Hepatocyte (in vitro differentiated cells): ENCODE measurements at regions not wholly inside any gene's neighbourhood (a gene's known extent, or its start where the extent isn't known, plus 50 kb on each side); places are given as distances from the start of the nearest gene placed in this dataset.

Experiments
- DNase-seq: peaks from one replicate; pipeline ENCODE4 v3.0.0-alpha.2; 2016; ENCODE audit warnings: low spot score
- H2AFZ ChIP-seq: fragments of 200-600 bp; sonication (generic); 2 replicates; pipeline ENCODE4 v1.6.0; 2016; ENCODE audit warnings: antibody characterized with exemption, mild to moderate bottlenecking
- H3K27ac ChIP-seq: fragments of 200-600 bp; sonication (generic); 2 replicates; pipeline ENCODE4 v1.5.1; 2016; ENCODE audit warnings: mild to moderate bottlenecking
- H3K27me3 ChIP-seq: fragments of 200-600 bp; sonication (generic); 2 replicates; pipeline ENCODE4 v1.6.1; 2016
- H3K36me3 ChIP-seq: fragments of 200-600 bp; sonication (generic); replicated peaks from 2 replicates; pipeline ENCODE4 v1.5.1; 2016; ENCODE audit warnings: low read depth; ENCODE audit not compliant: insufficient read depth
- H3K4me1 ChIP-seq: fragments of 200-600 bp; sonication (generic); 2 replicates; pipeline ENCODE4 v1.5.1; 2016; ENCODE audit warnings: mild to moderate bottlenecking, moderate library complexity; ENCODE audit not compliant: insufficient read depth
- H3K4me2 ChIP-seq: fragments of 200-600 bp; sonication (generic); 2 replicates; pipeline ENCODE4 v1.6.0; 2016
- H3K4me3 ChIP-seq: fragments of 200-600 bp; sonication (generic); 2 replicates; pipeline ENCODE4 v1.5.1; 2016; ENCODE audit warnings: mild to moderate bottlenecking
- H3K79me2 ChIP-seq: fragments of 200-600 bp; sonication (generic); 2 replicates; pipeline ENCODE4 v1.6.0; 2017; ENCODE audit warnings: mild to moderate bottlenecking
- H3K9me2 ChIP-seq: fragments of 200-600 bp; sonication (generic); replicated peaks from 2 replicates; pipeline ENCODE4 v1.6.0; 2017; ENCODE audit warnings: mild to moderate bottlenecking; ENCODE audit not compliant: insufficient read depth
- H3K9me3 ChIP-seq: fragments of 200-600 bp; sonication (generic); 2 replicates; pipeline ENCODE4 v1.5.1; 2016; ENCODE audit warnings: low read depth, mild to moderate bottlenecking
- H4K20me1 ChIP-seq: fragments of 200-600 bp; sonication (generic); 2 replicates; pipeline ENCODE4 v1.6.0; 2016; ENCODE audit warnings: mild to moderate bottlenecking; ENCODE audit not compliant: insufficient read depth, poor library complexity, severe bottlenecking
- CTCF ChIP-seq: fragments of 200-600 bp; sonication (generic); IDR thresholded peaks from 2 replicates; pipeline ENCODE4 v1.5.1; 2016; ENCODE audit warnings: antibody characterized with exemption, mild to moderate bottlenecking; ENCODE audit not compliant: poor library complexity
- EZH2 ChIP-seq: fragments of 200-600 bp; sonication (generic); IDR thresholded peaks from 2 replicates; pipeline ENCODE4 v1.6.1; 2016; ENCODE audit warnings: antibody characterized with exemption, mild to moderate bottlenecking, borderline replicate concordance
- EZH2phosphoT487 ChIP-seq: fragments of 200-600 bp; sonication (generic); IDR thresholded peaks from one replicate; pipeline ENCODE4 v1.6.1; 2018; ENCODE audit warnings: antibody characterized with exemption, mild to moderate bottlenecking, low read depth, moderate library complexity; ENCODE audit not compliant: unreplicated experiment, severe bottlenecking
- WGBS: methylation state at CpG from one replicate; pipeline ENCODE4 v1.1.6; 2016; ENCODE audit warnings: low lambda C conversion rate; ENCODE audit errors: missing lambda C conversion rate; 5-methylcytosine and 5-hydroxymethylcytosine counted together

GRCh38 chr17:22484826-22485225, 792.5 kb downstream of the KCNJ18 start:
- no peaks in the 10 kb centered on the region for H4K20me1 ChIP-seq
- H2AFZ ChIP-seq: no peak overlapping the region
- H3K27ac ChIP-seq: no peak overlapping the region
- H3K9me3 ChIP-seq: no peaks in the 10 kb centered on the region
- no peak for DNase-seq
- no peaks in the 10 kb centered on the region for H3K79me2 ChIP-seq
- 78% methylated on average over 3 of the region's 3 CpGs for WGBS
- no peaks in the 10 kb centered on the region for H3K9me2 ChIP-seq
- no peak overlapping the region for H3K4me2 ChIP-seq
- no peaks in the 10 kb centered on the region for H3K27me3 ChIP-seq
- H3K4me3 ChIP-seq: no peak overlapping the region
- H3K36me3 ChIP-seq: no peaks in the 10 kb centered on the region
- H3K4me1 ChIP-seq: no peaks in the 10 kb centered on the region
- no peak for TF ChIP-seq CTCF

- H3K4me3 ChIP-seq: no peak overlapping the region
- H3K9me3 ChIP-seq: no peaks in the 10 kb centered on the region
- H3K4me1 ChIP-seq: no peaks in the 10 kb centered on the region
- no peak for DNase-seq
- no peak overlapping the region for H3K27ac ChIP-seq
- H3K36me3 ChIP-seq: no peaks in the 10 kb centered on the region
- no peak overlapping the region for H2AFZ ChIP-seq
- H3K79me2 ChIP-seq: no peaks in the 10 kb centered on the region
- no peaks in the 10 kb centered on the region for H3K27me3 ChIP-seq
- H3K4me2 ChIP-seq: no peak overlapping the region
- no peaks in the 10 kb centered on the region for H3K9me2 ChIP-seq
- TF ChIP-seq EZH2 (no peak), EZH2phosphoT487 (no peak), CTCF (no peak)
- H4K20me1 ChIP-seq: no peaks in the 10 kb centered on the region
- WGBS: 53% methylated on average over 3 of the region's 3 CpGs
Measured at GRCh38 chr17:22490399-22490798, 798.1 kb downstream of the KCNJ18 start.

- H3K4me2 ChIP-seq: no peak overlapping the region
- 45% methylated on average over 4 of the region's 4 CpGs for whole genome bisulfite sequencing
- no peak overlapping the region for H3K4me3 ChIP-seq
- H3K27ac ChIP-seq: no peak overlapping the region
- H4K20me1 ChIP-seq: no peaks in the 10 kb centered on the region
- no peaks in the 10 kb centered on the region for H3K79me2 ChIP-seq
- no peak overlapping the region for H2AFZ ChIP-seq
- H3K9me3 ChIP-seq: no peaks in the 10 kb centered on the region
- no peaks in the 10 kb centered on the region for H3K27me3 ChIP-seq
- no peak for TF ChIP-seq EZH2
- TF ChIP-seq CTCF: no peak
- TF ChIP-seq EZH2phosphoT487: no peak
- DNase-seq: no peak
- H3K36me3 ChIP-seq: no peaks in the 10 kb centered on the region
- no peaks in the 10 kb centered on the region for H3K4me1 ChIP-seq
- no peaks in the 10 kb centered on the region for H3K9me2 ChIP-seq
Measured at GRCh38 chr17:22492331-22492730, 800.0 kb downstream of the KCNJ18 start.

- Histone ChIP-seq H3K27me3 (no peaks in the 10 kb centered on the region), H3K9me3 (no peaks in the 10 kb centered on the region), H3K4me2 (no peak overlapping the region), H4K20me1 (no peaks in the 10 kb centered on the region), H3K4me3 (no peak overlapping the region), H3K4me1 (no peaks in the 10 kb centered on the region), H2AFZ (no peak overlapping the region), H3K36me3 (no peaks in the 10 kb centered on the region), H3K79me2 (no peaks in the 10 kb centered on the region), H3K9me2 (no peaks in the 10 kb centered on the region), H3K27ac (no peak overlapping the region)
- 76% methylated on average over 5 of the region's 5 CpGs for WGBS
- no peak for DNase-seq
- TF ChIP-seq CTCF (no peak), EZH2phosphoT487 (no peak), EZH2 (no peak)
Measured at GRCh38 chr17:22496450-22496849, 804.1 kb downstream of the KCNJ18 start.
